K562 (cell line): ENCODE measurements at regions not wholly inside any gene's neighbourhood (a gene's known extent, or its start where the extent isn't known, plus 50 kb on each side); places are given as distances from the start of the nearest gene placed in this dataset.

Experiments used
- ATAC-seq: fragments of 200-7000 bp; cut with Tn5 transposase; 3 replicates; pipeline ENCODE4 v1.9.1; 2020; ENCODE audit warnings: moderate library complexity
- BruUV-seq: library from RNA; stranded (reverse); fragments of 400-500 nt; replicated peaks from 2 replicates; lab custom pipeline; 2021; lab: Mats Ljungman, UMichigan
- CTCF ChIA-PET: fragments of 300-600 bp; formaldehyde crosslinking; extraction: SDS; loops from one replicate; lab custom pipeline; 2021; ENCODE audit warnings: low intra/inter-chr PET ratio; lab: Yijun Ruan, JAX
- POLR2A ChIA-PET: fragments of 300-600, 350-650 bp; sonication (Branson Sonifier 250); formaldehyde crosslinking; extraction: SDS; loops from one replicate; lab custom pipeline; 2021; ENCODE audit warnings: antibody characterized with exemption, inconsistent platforms; lab: Yijun Ruan, JAX
- DNase-seq, 4 experiments: peaks; one replicate each; pipeline versions ENCODE4 v3.0.0 to v3.0.0-alpha.2; 2011 to 2018; ENCODE audit warnings: low spot score in 3 of 4, mixed read lengths in 3 of 4; ENCODE audit errors: extremely low read depth in 1 of 4
- FAIRE-seq: peaks from 2 replicates; lab custom pipeline; 2011; peaks lifted over from hg19 to GRCh38; lab: Jason Lieb, UNC
- H2AFZ ChIP-seq: 2 replicates; pipeline ENCODE4 v1.6.0; 2011; ENCODE audit warnings: low read depth, low read length, control low read depth, inconsistent platforms
- H3K27ac ChIP-seq: fragments of 200-600 bp; 3 replicates; pipeline ENCODE4 v1.8.0; 2011; ENCODE audit warnings: low read depth, mild to moderate bottlenecking, control low read depth, inconsistent platforms, low read length, moderate library complexity, mixed read lengths; ENCODE audit errors: extremely low read depth
- H3K27me3 ChIP-seq, 2 experiments: fragments of 300-600 bp in 1 of 2; 2 replicates in 1 of 2; 3 replicates in 1 of 2; pipeline versions ENCODE4 v1.6.0 to v1.8.0; 2011; ENCODE audit warnings: inconsistent platforms in 2 of 2, low read length in 2 of 2, mild to moderate bottlenecking in 1 of 2, mixed read lengths in 1 of 2, moderate library complexity in 1 of 2; ENCODE audit not compliant: control insufficient read depth in 2 of 2, insufficient read depth in 2 of 2
- H3K36me3 ChIP-seq: fragments of 300-600 bp; 3 replicates; pipeline ENCODE4 v1.8.0; 2011; ENCODE audit warnings: mild to moderate bottlenecking, low read length, inconsistent platforms; ENCODE audit not compliant: control insufficient read depth, insufficient read depth
- H3K4me1 ChIP-seq, 2 experiments: fragments of 200-600 bp in 1 of 2; replicated peaks in 1 of 2; 2 replicates in 1 of 2; 3 replicates in 1 of 2; pipeline versions ENCODE4 v1.5.1 to v1.8.0; 2011; ENCODE audit warnings: inconsistent platforms in 2 of 2, low read length in 2 of 2, mild to moderate bottlenecking in 1 of 2, mixed read lengths in 1 of 2, moderate library complexity in 1 of 2; ENCODE audit not compliant: control insufficient read depth in 2 of 2, insufficient read depth in 2 of 2
- H3K4me2 ChIP-seq: 2 replicates; pipeline ENCODE4 v1.6.1; 2011; ENCODE audit warnings: low read length, control low read depth, inconsistent platforms, mixed read lengths; ENCODE audit not compliant: insufficient read depth
- H3K4me3 ChIP-seq: fragments of 200-600 bp; sonication (generic), shearing (Covaris generic); 2 replicates; pipeline ENCODE4 v1.5.1; 2016; ENCODE audit warnings: control low read depth, inconsistent platforms
- H3K79me2 ChIP-seq: fragments of 200-600 bp; 3 replicates; pipeline ENCODE4 v1.8.0; 2011; ENCODE audit warnings: low read length, inconsistent platforms; ENCODE audit not compliant: control insufficient read depth, insufficient read depth
- H3K9ac ChIP-seq, 2 experiments: 2 replicates each; pipeline versions ENCODE4 v1.6.0 to v1.6.1; 2011; ENCODE audit warnings: low read depth in 2 of 2, low read length in 2 of 2, control low read depth in 1 of 2, inconsistent platforms in 1 of 2, mild to moderate bottlenecking in 1 of 2, mixed read lengths in 1 of 2; ENCODE audit not compliant: insufficient read depth in 1 of 2
- H3K9me1 ChIP-seq: one replicate; pipeline ENCODE4 v1.6.0; 2011; ENCODE audit warnings: inconsistent platforms, mild to moderate bottlenecking, low read length, moderate library complexity; ENCODE audit not compliant: control insufficient read depth, insufficient read depth
- H3K9me3 ChIP-seq: replicated peaks from 2 replicates; pipeline ENCODE4 v1.5.1; 2011; ENCODE audit warnings: low read depth, low read length, inconsistent platforms; ENCODE audit not compliant: control insufficient read depth, insufficient read depth
- H4K20me1 ChIP-seq: replicated peaks from 2 replicates; pipeline ENCODE4 v1.6.1; 2011; ENCODE audit warnings: low read length, inconsistent platforms, mixed read lengths; ENCODE audit not compliant: control insufficient read depth, insufficient read depth
- HDAC6 ChIP-seq: IDR thresholded peaks from 2 replicates; pipeline ENCODE4 v1.6.1; 2012; ENCODE audit warnings: low read depth, mild to moderate bottlenecking, control low read depth, inconsistent platforms, low read length, moderate library complexity
- NFE2 ChIP-seq: IDR thresholded peaks from 2 replicates; pipeline ENCODE4 v1.6.1; 2014; ENCODE audit warnings: antibody characterized with exemption, low read depth
- NR2C2 ChIP-seq, 2 experiments: fragments of 200-800 bp in 1 of 2; sonication (Bioruptor generic) in 1 of 2; sonication (generic) in 1 of 2; formaldehyde crosslinking in 1 of 2; IDR thresholded peaks; 2 replicates each; pipeline versions ENCODE4 v1.6.1 to v1.8.0; 2016 to 2022; ENCODE audit warnings: mild to moderate bottlenecking in 1 of 2, missing compliant biosample characterization in 1 of 2, missing genetic modification characterization in 1 of 2, missing genetic modification reagents in 1 of 2
- PHB2 ChIP-seq: fragments of 450-650 bp; IDR thresholded peaks from 2 replicates; pipeline ENCODE4 v1.6.1; 2017; ENCODE audit warnings: low read depth
- PTTG1 ChIP-seq: fragments of 450-650 bp; IDR thresholded peaks from 2 replicates; pipeline ENCODE4 v1.6.1; 2016; ENCODE audit warnings: low read depth, mild to moderate bottlenecking, missing genetic modification characterization, missing compliant biosample characterization
- ZKSCAN3 ChIP-seq: fragments of 250-450 bp; sonication (Bioruptor Pico); IDR thresholded peaks from 2 replicates; pipeline ENCODE4 v1.4.0; 2020
- ZNF239 ChIP-seq: fragments of 250-450 bp; sonication (Bioruptor Pico); IDR thresholded peaks from 2 replicates; pipeline ENCODE4 v1.4.0; 2020; ENCODE audit warnings: mild to moderate bottlenecking
- ZSCAN29 ChIP-seq: fragments of 450-650 bp; IDR thresholded peaks from 2 replicates; pipeline ENCODE4 v1.6.1; 2017
- WGBS: fragments of 100-300 bp; shearing (Covaris generic); methylation state at CpG from one replicate; pipeline ENCODE4 v1.1.6; 2016; ENCODE audit warnings: low coverage, mixed read lengths; ENCODE audit not compliant: insufficient coverage; ENCODE audit errors: missing lambda C conversion rate; 5-methylcytosine and 5-hydroxymethylcytosine counted together
- in situ Hi-C: fragments of 300-500 bp; cut with MboI; formaldehyde crosslinking; loops from 4 replicates; pipeline ENCODE4 v1.15.0; 2018; ENCODE audit warnings: inconsistent platforms, mixed read lengths
- intact Hi-C: fragments of 100-400 bp; cut with micrococcal nuclease; formaldehyde crosslinking; loops from 2 replicates; pipeline ENCODE4 v1.14.2; 2022
- TF ChIP-seq, protein P1 (sequence below): fragments of 250-450 bp; sonication (Bioruptor Pico); IDR thresholded peaks from 2 replicates; pipeline ENCODE4 v1.5.0; 2020; ENCODE audit warnings: mild to moderate bottlenecking, borderline replicate concordance

DNA sequence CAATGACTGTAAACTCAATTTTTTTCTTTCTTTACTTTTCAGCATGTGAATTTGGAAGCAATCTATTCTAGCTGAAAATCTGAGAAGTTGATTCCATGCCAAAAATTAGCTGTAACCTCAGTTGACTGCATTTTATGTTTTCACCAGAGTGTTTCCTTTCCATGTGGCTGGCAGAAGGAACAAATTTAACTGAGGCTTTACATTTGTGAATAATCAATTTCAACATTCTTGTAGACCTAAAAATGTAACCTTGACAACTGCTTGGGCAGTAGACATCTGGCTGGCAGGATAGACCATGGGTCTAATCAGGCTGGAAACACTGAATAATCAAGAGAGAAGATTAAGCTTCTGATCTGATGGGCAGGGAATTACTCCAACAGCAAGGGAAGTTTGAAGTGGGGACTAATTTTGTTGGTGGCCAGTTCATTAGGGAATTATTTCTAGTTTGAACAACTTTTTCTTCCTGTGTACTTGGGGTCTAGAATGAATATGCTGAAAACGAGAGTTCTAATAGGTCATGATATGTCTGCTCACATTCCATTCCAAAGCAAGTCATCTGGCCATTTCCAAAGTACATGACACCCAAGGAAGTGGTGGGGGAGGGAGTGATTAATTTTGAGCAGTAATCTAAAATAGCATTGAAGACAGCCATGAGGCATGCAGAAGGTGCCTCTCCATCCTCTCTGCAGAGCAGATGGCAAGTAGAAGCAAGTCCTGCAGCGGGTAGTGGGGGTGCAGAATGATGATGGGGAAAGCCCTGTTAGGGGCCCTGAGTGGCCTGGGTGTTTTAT is 68.2 kb downstream of the ATP23 start:
- no peak overlapping the region for H3K4me3 ChIP-seq
- H3K9me3 ChIP-seq: no peaks in the 10 kb centered on the region
- DNase-seq (no peak), ATAC-seq (no peak), FAIRE-seq (no peak)
- intact Hi-C loops: no loop called here
- H3K27me3 ChIP-seq: no peaks in the 10 kb centered on the region
- CTCF ChIA-PET: no interaction called here
- no peaks in the 10 kb centered on the region for H4K20me1 ChIP-seq
- H3K4me2 ChIP-seq: no peak overlapping the region
- H3K36me3 ChIP-seq: no peaks in the 10 kb centered on the region
- no peaks in the 10 kb centered on the region for H3K4me1 ChIP-seq
- no peak overlapping the region for H2AFZ ChIP-seq
- no peak overlapping the region for H3K9ac ChIP-seq
- H3K27ac ChIP-seq: no peak overlapping the region
- TF ChIP-seq NFE2: no peak
- no peak for TF ChIP-seq ZNF239 (CRISPR knock-in tag)
- TF ChIP-seq HDAC6: no peak
- POLR2A ChIA-PET: no interaction called here
- in situ Hi-C loops: no loop called here
- no peaks in the 10 kb centered on the region for H3K9me1 ChIP-seq
- no peaks in the 10 kb centered on the region for H3K79me2 ChIP-seq
- WGBS: 0% methylated on average over 2 of the region's 2 CpGs
- BruUV-seq: no TSS peak

DNA sequence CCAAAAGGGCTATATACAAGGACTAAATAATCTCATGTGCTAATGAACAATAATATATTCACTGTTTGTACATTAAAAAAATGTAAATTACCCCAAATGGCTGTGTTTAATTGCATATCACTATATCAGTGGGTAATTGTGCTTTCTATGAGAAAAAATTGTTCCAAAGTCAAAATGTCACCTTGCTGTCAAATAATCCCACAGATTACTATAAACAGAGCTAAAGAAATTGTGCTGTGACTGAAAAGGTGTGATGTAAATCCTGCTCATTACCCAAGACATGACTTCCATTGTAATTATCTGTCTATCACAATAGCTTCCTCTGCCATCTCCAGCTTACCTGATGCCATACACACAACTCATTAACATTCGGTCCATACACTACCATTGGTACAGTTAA is 70.3 kb downstream of the ATP23 start:
- no peaks in the 10 kb centered on the region for H3K36me3 ChIP-seq
- intact Hi-C loops: no loop called here
- TF ChIP-seq PTTG1 (tag) (no peak), ZKSCAN3 (CRISPR knock-in tag) (no peak), NR2C2 (CRISPR knock-in tag; IDR thresholded peaks at IDR 0.05) (no peak), NR2C2 (tag; IDR thresholded peaks at IDR 0.05) (no peak), PHB2 (no peak), ZSCAN29 (no peak)
- TF ChIP-seq, protein P1, sequence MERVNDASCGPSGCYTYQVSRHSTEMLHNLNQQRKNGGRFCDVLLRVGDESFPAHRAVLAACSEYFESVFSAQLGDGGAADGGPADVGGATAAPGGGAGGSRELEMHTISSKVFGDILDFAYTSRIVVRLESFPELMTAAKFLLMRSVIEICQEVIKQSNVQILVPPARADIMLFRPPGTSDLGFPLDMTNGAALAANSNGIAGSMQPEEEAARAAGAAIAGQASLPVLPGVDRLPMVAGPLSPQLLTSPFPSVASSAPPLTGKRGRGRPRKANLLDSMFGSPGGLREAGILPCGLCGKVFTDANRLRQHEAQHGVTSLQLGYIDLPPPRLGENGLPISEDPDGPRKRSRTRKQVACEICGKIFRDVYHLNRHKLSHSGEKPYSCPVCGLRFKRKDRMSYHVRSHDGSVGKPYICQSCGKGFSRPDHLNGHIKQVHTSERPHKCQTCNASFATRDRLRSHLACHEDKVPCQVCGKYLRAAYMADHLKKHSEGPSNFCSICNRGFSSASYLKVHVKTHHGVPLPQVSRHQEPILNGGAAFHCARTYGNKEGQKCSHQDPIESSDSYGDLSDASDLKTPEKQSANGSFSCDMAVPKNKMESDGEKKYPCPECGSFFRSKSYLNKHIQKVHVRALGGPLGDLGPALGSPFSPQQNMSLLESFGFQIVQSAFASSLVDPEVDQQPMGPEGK (CRISPR knock-in tag): no peak
- no peak for DNase-seq
- H3K9ac ChIP-seq: no peak overlapping the region
- H3K27ac ChIP-seq: no peak overlapping the region
- no peaks in the 10 kb centered on the region for H3K9me3 ChIP-seq
- FAIRE-seq: no peak
- WGBS: 0% methylated on average over 1 of the region's 1 CpG
- in situ Hi-C loops: no loop called here
- H2AFZ ChIP-seq: no peak overlapping the region
- H3K4me3 ChIP-seq: no peak overlapping the region
- no peaks in the 10 kb centered on the region for H4K20me1 ChIP-seq
- H3K4me1 ChIP-seq: no peaks in the 10 kb centered on the region
- H3K4me2 ChIP-seq: no peak overlapping the region
- BruUV-seq: no TSS peak
- CTCF ChIA-PET: no interaction called here
- no peaks in the 10 kb centered on the region for H3K27me3 ChIP-seq
- POLR2A ChIA-PET: no interaction called here
- ATAC-seq: no peak
- H3K9me1 ChIP-seq: no peaks in the 10 kb centered on the region
- no peaks in the 10 kb centered on the region for H3K79me2 ChIP-seq
